Daoy (cell line): ENCODE measurements at regions not wholly inside any gene's neighbourhood (a gene's known extent, or its start where the extent isn't known, plus 50 kb on each side); places are given as distances from the start of the nearest gene placed in this dataset.
"Not testable (repeated sequence)": the region's sequence is repeated elsewhere in the genome, so short reads cannot be mapped to it uniquely, and the experiment has no call there.

Experiments used
- DNase-seq: peaks from one replicate; pipeline ENCODE4 v3.0.0-alpha.2; 2015; ENCODE audit warnings: low read depth

- no peak for DNase-seq
Observed at GRCh38 chr11:80958987-80959386, 1518.2 kb upstream of the TENM4 start.

- no peak for DNase-seq
Observed at GRCh38 chr11:80958361-80958760, 1517.5 kb upstream of the TENM4 start.

DNA sequence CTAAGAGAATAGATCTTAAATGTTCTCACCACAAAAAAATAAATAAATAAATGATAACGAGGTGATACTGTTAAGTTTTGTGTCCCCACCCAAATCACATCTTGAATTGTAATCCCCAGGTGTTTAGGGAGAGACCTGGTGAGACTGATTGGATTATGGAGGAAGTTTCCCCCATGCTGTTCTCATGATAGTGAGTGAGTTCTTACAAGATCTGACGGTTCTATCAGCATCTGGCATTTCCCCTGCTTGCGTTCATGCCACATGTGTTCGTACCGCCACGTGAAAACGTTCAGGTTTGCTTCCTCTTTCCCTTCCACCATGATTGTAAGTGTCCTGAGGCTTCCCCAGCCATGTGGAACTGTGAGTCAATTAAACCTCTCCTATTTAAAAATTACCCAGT lies 1514.8 kb upstream of the TENM4 start:
- no peak for DNase-seq

- DNase-seq, result no peak
Observed at GRCh38 chr11:80948781-80949180, 1508.0 kb upstream of the TENM4 start.

- DNase-seq, result no peak
Observed at GRCh38 chr11:80944758-80945157, 1503.9 kb upstream of the TENM4 start.

GRCh38 chr11:80943226-80943625 lies 1502.4 kb upstream of the TENM4 start:
- DNase-seq, result no peak

DNA sequence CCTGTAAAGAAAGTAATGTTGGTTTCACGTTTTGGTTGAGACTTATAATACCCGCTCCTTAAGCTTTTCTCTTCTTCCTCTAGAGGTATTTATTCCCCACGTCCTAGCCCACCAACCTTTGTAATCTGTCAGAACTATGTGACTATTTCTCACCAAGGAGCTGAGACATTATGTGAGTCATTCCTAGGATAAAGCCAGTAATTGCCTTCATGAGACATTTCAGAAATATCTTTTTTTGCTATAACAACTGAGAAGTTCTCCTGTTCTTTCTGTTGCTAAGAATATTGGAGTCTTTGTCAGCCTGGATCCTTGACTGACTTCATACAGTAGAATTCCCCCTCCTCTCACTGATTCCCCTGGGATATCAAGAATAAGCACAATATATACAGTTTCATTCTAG lies 1497.0 kb upstream of the TENM4 start:
- DNase-seq, result no peak

GRCh38 chr11:80930038-80930437 lies 1489.2 kb upstream of the TENM4 start:
- no peak for DNase-seq

GRCh38 chr11:80929031-80929805 lies 1488.4 kb upstream of the TENM4 start:
- no peak for DNase-seq

GRCh38 chr11:80925321-80925720 lies 1484.5 kb upstream of the TENM4 start:
- no peak for DNase-seq

- not testable (repeated sequence) for DNase-seq
Observed at GRCh38 chr11:80921310-80921709, 1480.5 kb upstream of the TENM4 start.

DNA sequence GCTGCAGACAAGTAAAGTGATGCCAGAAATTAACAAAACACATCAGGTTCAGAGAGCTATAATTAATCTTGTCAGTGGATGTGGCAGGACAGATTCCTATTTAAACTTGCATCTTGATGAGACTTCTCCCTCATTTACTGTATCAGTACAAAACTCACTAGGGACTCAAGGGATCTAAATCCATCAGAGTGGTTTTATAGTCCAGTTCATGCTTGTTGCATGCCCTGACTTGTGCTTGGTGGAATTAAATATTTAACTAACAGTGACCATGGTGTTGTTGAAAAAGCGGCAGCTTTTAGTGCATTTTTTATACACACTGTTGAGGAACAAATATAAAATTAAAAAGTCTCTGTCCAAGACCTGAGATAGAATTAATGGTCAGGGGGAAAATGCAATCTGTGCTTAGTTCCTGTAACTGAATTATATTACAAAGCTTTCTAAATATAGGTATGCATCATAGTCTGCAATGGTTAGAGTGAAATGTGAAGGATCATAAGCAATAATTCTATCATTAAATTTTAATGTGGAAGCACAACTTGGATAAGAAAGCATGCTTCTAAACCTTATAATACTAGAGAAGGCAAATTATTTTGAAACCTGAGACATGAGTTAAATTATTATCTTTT lies 1475.5 kb upstream of the TENM4 start:
- DNase-seq, result no peak

- no peak for DNase-seq
Observed at GRCh38 chr11:80914311-80914710, 1473.5 kb upstream of the TENM4 start.

DNA sequence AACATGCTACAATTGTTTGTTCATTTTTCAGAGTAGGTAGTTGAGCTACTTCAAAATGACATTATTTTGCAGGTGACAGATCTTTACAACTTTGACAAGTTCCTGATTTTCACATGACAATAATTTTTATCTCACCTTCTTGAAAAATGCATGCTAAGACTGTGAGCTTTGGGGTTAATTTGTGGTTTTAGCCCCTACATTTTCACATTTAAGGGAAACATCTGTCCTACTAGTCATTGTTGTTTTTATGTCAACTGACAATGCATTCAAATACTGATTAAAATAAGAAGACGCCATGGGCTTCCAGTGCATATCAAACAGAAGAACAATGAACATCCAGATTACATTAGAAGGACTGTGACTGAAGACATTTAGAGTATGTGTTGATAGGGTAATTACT lies 1470.8 kb upstream of the TENM4 start:
- no peak for DNase-seq

DNA sequence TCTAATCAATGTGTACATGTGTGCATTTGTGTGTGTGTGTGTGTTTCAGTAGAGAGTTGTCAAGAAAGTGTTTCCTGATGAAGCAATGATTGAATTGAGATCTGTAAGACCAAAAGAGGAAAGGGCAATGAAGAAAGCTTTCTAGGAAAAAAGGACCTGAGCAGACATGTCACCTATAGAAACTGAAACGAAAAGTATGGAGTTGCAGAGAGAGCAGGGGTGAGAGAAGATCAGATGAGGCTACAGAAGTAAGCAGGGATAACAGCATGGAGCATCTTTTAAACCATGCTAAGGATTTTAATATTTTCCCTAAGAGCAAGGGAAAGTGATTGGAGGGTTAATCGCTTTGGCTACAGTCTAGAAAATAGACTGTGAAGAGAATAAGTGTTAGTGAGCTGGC lies 1459.4 kb upstream of the TENM4 start:
- DNase-seq, result no peak

GRCh38 chr11:80899381-80899780 lies 1458.6 kb upstream of the TENM4 start:
- no peak for DNase-seq

DNA sequence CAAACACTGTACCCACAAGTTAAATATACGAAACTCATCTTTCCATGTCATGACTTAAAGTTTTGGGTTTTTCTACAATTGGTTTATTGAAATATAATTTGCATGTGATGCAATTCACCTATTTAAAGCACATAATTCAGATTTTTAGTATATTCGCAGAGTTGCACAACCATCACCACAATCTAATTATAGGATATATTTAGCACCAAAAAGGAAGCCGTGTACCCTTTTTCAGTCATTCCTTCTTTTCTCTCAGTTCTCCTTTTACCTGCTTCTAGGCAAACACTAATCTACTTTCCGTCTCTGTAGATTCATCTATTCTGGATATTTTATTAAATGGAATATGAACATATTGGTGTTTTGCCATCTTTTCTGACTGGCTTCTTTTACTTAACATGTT lies 1458.1 kb upstream of the TENM4 start:
- no peak for DNase-seq

- no peak for DNase-seq
Observed at GRCh38 chr11:80886684-80887083, 1445.9 kb upstream of the TENM4 start.

GRCh38 chr11:80873310-80873999 lies 1432.6 kb upstream of the TENM4 start:
- peak; percentile 20 for DNase-seq

GRCh38 chr11:80872116-80872728 lies 1431.4 kb upstream of the TENM4 start:
- no peak for DNase-seq

- no peak for DNase-seq
Observed at GRCh38 chr11:80868831-80869230, 1428.0 kb upstream of the TENM4 start.

GRCh38 chr11:80862011-80862410 lies 1421.2 kb upstream of the TENM4 start:
- DNase-seq, result no peak

- no peak for DNase-seq
Observed at GRCh38 chr11:80861193-80861592, 1420.4 kb upstream of the TENM4 start.
